Hepatocyte (in vitro differentiated cells): ENCODE measurements at regions not wholly inside any gene's neighbourhood (a gene's known extent, or its start where the extent isn't known, plus 50 kb on each side); places are given as distances from the start of the nearest gene placed in this dataset.

ENCODE experiments used
- DNase-seq: peaks from one replicate; pipeline ENCODE4 v3.0.0-alpha.2; 2016; ENCODE audit warnings: low spot score
- H2AFZ ChIP-seq: fragments of 200-600 bp; sonication (generic); 2 replicates; pipeline ENCODE4 v1.6.0; 2016; ENCODE audit warnings: antibody characterized with exemption, mild to moderate bottlenecking
- H3K27ac ChIP-seq: fragments of 200-600 bp; sonication (generic); 2 replicates; pipeline ENCODE4 v1.5.1; 2016; ENCODE audit warnings: mild to moderate bottlenecking
- H3K27me3 ChIP-seq: fragments of 200-600 bp; sonication (generic); 2 replicates; pipeline ENCODE4 v1.6.1; 2016
- H3K36me3 ChIP-seq: fragments of 200-600 bp; sonication (generic); replicated peaks from 2 replicates; pipeline ENCODE4 v1.5.1; 2016; ENCODE audit warnings: low read depth; ENCODE audit not compliant: insufficient read depth
- H3K4me1 ChIP-seq: fragments of 200-600 bp; sonication (generic); 2 replicates; pipeline ENCODE4 v1.5.1; 2016; ENCODE audit warnings: mild to moderate bottlenecking, moderate library complexity; ENCODE audit not compliant: insufficient read depth
- H3K4me2 ChIP-seq: fragments of 200-600 bp; sonication (generic); 2 replicates; pipeline ENCODE4 v1.6.0; 2016
- H3K4me3 ChIP-seq: fragments of 200-600 bp; sonication (generic); 2 replicates; pipeline ENCODE4 v1.5.1; 2016; ENCODE audit warnings: mild to moderate bottlenecking
- H3K79me2 ChIP-seq: fragments of 200-600 bp; sonication (generic); 2 replicates; pipeline ENCODE4 v1.6.0; 2017; ENCODE audit warnings: mild to moderate bottlenecking
- H3K9me2 ChIP-seq: fragments of 200-600 bp; sonication (generic); replicated peaks from 2 replicates; pipeline ENCODE4 v1.6.0; 2017; ENCODE audit warnings: mild to moderate bottlenecking; ENCODE audit not compliant: insufficient read depth
- H3K9me3 ChIP-seq: fragments of 200-600 bp; sonication (generic); 2 replicates; pipeline ENCODE4 v1.5.1; 2016; ENCODE audit warnings: low read depth, mild to moderate bottlenecking
- H4K20me1 ChIP-seq: fragments of 200-600 bp; sonication (generic); 2 replicates; pipeline ENCODE4 v1.6.0; 2016; ENCODE audit warnings: mild to moderate bottlenecking; ENCODE audit not compliant: insufficient read depth, poor library complexity, severe bottlenecking
- EZH2 ChIP-seq: fragments of 200-600 bp; sonication (generic); IDR thresholded peaks from 2 replicates; pipeline ENCODE4 v1.6.1; 2016; ENCODE audit warnings: antibody characterized with exemption, mild to moderate bottlenecking, borderline replicate concordance
- EZH2phosphoT487 ChIP-seq: fragments of 200-600 bp; sonication (generic); IDR thresholded peaks from one replicate; pipeline ENCODE4 v1.6.1; 2018; ENCODE audit warnings: antibody characterized with exemption, mild to moderate bottlenecking, low read depth, moderate library complexity; ENCODE audit not compliant: unreplicated experiment, severe bottlenecking
- WGBS: methylation state at CpG from one replicate; pipeline ENCODE4 v1.1.6; 2016; ENCODE audit warnings: low lambda C conversion rate; ENCODE audit errors: missing lambda C conversion rate; 5-methylcytosine and 5-hydroxymethylcytosine counted together
- TF ChIP-seq, protein P1 (sequence below): fragments of 200-600 bp; sonication (generic); IDR thresholded peaks from 2 replicates; pipeline ENCODE4 v1.5.1; 2016; ENCODE audit warnings: antibody characterized with exemption, mild to moderate bottlenecking; ENCODE audit not compliant: poor library complexity

DNA sequence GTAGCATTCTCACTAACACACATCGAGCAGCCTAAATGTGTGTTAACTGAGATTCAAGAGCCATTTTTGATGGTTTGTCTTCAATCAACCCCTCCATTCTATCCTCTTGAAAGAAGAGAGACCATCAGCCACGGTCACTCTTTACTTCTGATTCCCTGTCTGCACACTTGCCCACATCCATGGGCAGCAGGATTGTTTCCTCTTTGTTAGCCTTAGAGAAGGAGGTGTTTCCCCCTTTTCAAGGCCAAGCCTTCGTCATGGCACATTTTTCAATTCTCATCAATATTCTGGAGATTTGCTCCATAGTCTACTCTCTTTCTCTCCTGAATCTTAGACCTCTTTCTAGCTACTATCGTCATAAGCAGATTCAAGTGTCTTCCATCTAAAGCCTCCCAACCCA, 522.4 kb upstream of the NAALADL2 start:
- H3K9me2 ChIP-seq = no peaks in the 10 kb centered on the region
- H3K27me3 ChIP-seq = no peaks in the 10 kb centered on the region
- no peaks in the 10 kb centered on the region for H3K9me3 ChIP-seq
- WGBS = 94% methylated on average over 4 of the region's 4 CpGs
- no peaks in the 10 kb centered on the region for H4K20me1 ChIP-seq
- no peak for DNase-seq
- TF ChIP-seq, protein P1, sequence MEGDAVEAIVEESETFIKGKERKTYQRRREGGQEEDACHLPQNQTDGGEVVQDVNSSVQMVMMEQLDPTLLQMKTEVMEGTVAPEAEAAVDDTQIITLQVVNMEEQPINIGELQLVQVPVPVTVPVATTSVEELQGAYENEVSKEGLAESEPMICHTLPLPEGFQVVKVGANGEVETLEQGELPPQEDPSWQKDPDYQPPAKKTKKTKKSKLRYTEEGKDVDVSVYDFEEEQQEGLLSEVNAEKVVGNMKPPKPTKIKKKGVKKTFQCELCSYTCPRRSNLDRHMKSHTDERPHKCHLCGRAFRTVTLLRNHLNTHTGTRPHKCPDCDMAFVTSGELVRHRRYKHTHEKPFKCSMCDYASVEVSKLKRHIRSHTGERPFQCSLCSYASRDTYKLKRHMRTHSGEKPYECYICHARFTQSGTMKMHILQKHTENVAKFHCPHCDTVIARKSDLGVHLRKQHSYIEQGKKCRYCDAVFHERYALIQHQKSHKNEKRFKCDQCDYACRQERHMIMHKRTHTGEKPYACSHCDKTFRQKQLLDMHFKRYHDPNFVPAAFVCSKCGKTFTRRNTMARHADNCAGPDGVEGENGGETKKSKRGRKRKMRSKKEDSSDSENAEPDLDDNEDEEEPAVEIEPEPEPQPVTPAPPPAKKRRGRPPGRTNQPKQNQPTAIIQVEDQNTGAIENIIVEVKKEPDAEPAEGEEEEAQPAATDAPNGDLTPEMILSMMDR = no peak
- TF ChIP-seq EZH2phosphoT487 (no peak), EZH2 (no peak)
- H2AFZ ChIP-seq = no peak overlapping the region
- no peaks in the 10 kb centered on the region for H3K4me1 ChIP-seq
- no peak overlapping the region for H3K4me2 ChIP-seq
- no peaks in the 10 kb centered on the region for H3K36me3 ChIP-seq
- H3K27ac ChIP-seq = no peak overlapping the region
- no peak overlapping the region for H3K4me3 ChIP-seq
- no peaks in the 10 kb centered on the region for H3K79me2 ChIP-seq

DNA sequence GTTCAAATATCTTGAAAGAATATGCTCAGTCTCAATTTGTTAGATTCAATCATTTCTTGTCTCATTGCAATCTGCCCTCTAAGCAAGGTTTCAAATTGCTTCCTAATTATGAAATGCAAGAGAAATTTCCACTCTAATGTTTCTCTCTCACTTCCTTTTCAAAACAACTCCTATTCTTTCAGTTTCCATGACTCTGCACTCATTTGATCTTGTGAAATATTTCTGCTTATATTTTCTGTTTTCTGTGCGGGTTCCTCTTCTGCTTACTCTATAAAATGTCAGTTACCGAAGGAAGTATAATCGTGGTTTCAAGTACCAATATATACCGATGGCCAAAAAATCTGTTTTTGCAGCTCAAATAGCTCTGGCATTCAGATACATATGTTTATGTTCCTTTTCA, 521.9 kb upstream of the NAALADL2 start:
- 94% methylated on average over 4 of the region's 4 CpGs for WGBS
- H3K9me2 ChIP-seq = no peaks in the 10 kb centered on the region
- no peak overlapping the region for H3K4me3 ChIP-seq
- no peak overlapping the region for H3K27ac ChIP-seq
- DNase-seq = no peak
- H3K27me3 ChIP-seq = no peaks in the 10 kb centered on the region
- H3K4me2 ChIP-seq = no peak overlapping the region
- H3K4me1 ChIP-seq = no peaks in the 10 kb centered on the region
- no peak overlapping the region for H2AFZ ChIP-seq
- TF ChIP-seq, protein P1 = no peak
- TF ChIP-seq EZH2phosphoT487 = no peak
- no peak for TF ChIP-seq EZH2
- H3K9me3 ChIP-seq = no peaks in the 10 kb centered on the region
- no peaks in the 10 kb centered on the region for H3K79me2 ChIP-seq
- H3K36me3 ChIP-seq = no peaks in the 10 kb centered on the region
- H4K20me1 ChIP-seq = no peaks in the 10 kb centered on the region

DNA sequence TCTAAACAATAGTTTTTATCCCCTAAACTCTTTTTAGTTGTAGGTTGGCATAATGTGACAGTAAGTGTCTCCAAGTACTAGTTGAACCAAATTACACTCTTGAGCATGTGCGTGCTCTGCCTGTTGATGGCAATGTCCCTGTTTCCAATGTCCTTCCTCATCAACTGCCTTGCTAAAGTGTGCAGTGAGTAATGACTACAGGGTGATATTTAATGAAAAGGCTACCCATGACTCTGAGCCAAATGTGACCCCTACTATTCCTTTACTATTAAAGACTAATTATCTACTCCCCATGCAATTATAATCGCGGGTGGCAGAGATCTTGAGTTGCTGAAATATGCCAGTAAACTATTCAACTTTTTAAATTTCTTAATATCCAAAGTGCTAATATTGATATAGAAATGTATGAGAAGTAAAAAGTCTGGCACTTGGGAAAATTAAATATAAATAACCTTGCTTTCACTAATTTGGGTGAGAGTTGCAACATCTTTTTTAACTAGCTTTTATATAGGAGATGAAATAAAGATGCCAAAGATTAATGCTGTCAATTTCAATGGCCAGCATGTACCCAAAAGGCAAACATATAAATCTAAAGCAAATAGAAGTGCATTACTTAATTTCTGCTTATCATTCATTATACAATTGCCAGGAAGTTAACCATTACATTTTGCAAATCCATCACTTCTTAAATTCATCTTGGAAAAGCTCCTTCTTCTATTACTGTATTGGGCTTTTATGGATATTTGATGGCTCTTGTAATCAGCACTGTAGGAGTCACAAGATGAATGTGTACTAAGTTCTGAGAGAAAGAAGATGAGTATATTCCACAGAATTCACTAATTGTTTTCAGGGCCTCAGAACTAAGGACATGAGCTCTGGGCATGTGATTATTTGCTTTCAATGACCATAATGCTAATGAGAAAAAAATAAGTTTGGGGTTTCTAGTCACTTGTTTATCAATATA, 518.2 kb upstream of the NAALADL2 start:
- Histone ChIP-seq H3K27me3 (no peaks in the 10 kb centered on the region), H3K4me3 (no peak overlapping the region), H3K27ac (no peak overlapping the region), H4K20me1 (no peaks in the 10 kb centered on the region), H3K36me3 (no peaks in the 10 kb centered on the region), H3K9me2 (no peaks in the 10 kb centered on the region), H3K4me2 (no peak overlapping the region), H3K4me1 (no peaks in the 10 kb centered on the region), H3K79me2 (no peaks in the 10 kb centered on the region), H2AFZ (no peak overlapping the region), H3K9me3 (no peaks in the 10 kb centered on the region)
- no peak for DNase-seq
- TF ChIP-seq EZH2 = no peak
- TF ChIP-seq EZH2phosphoT487 = no peak
- TF ChIP-seq, protein P1 = no peak
- WGBS = 94% methylated on average over 3 of the region's 3 CpGs
